ENCODE measurements at regions not wholly inside any gene's neighbourhood (a gene's known extent, or its start where the extent isn't known, plus 50 kb on each side); places are given as distances from the start of the nearest gene placed in this dataset.

GRCh38 chr18:40061086-40061485 lies 1893.9 kb upstream of the PIK3C3 start:
- intact Hi-C loops (cut with DNase I; ENCODE audit: low total_unique reads) (no loop called here), in situ Hi-C loops (cut with MboI; ENCODE audit: low pct_ligation_motif_present in 1 of 4, low pct_unique_long_range_greater_than_20kb in 1 of 4, low sequenced_read_pairs in 3 of 4) (no loop called here)
- Histone ChIP-seq H3K27me3 (no peaks in the 10 kb centered on the region), H3K4me1 (no peaks in the 10 kb centered on the region), H3K9me3 (no peaks in the 10 kb centered on the region), H3K4me3 (no peak overlapping the region), H3K27ac (no peak overlapping the region), H3K36me3 (no peaks in the 10 kb centered on the region)
- TF ChIP-seq CTCF (IDR thresholded peaks at IDR 0.05) (no peak), EP300 (IDR thresholded peaks at IDR 0.05; ENCODE audit: low read depth) (no peak), POLR2AphosphoS5 (IDR thresholded peaks at IDR 0.05) (no peak), POLR2A (IDR thresholded peaks at IDR 0.05) (no peak)
- DNase-seq = no peak
- WGBS, 2 donors (ENCODE audit: low coverage in 1 of 2) = 56 to 89% methylated on average over 1 to 2 of the region's 2 CpGs

GRCh38 chr18:40060562-40060961 lies 1894.5 kb upstream of the PIK3C3 start:
- no peak for DNase-seq
- Histone ChIP-seq H3K4me3 (no peak overlapping the region), H3K36me3 (no peaks in the 10 kb centered on the region), H3K27ac (no peak overlapping the region), H3K9me3 (no peaks in the 10 kb centered on the region), H3K27me3 (no peaks in the 10 kb centered on the region), H3K4me1 (no peaks in the 10 kb centered on the region)
- in situ Hi-C loops (cut with MboI; ENCODE audit: low pct_ligation_motif_present in 1 of 4, low pct_unique_long_range_greater_than_20kb in 1 of 4, low sequenced_read_pairs in 3 of 4) (no loop called here), intact Hi-C loops (cut with DNase I; ENCODE audit: low total_unique reads) (no loop called here)
- TF ChIP-seq POLR2AphosphoS5 (IDR thresholded peaks at IDR 0.05) (no peak), POLR2A (IDR thresholded peaks at IDR 0.05) (no peak), EP300 (IDR thresholded peaks at IDR 0.05; ENCODE audit: low read depth) (no peak), CTCF (IDR thresholded peaks at IDR 0.05) (no peak)
- 60 to 78% methylated on average over 1 of the region's 1 CpG for WGBS, 2 donors (ENCODE audit: low coverage in 1 of 2)

- 60 to 66% methylated on average over 3 of the region's 3 CpGs for WGBS, 2 donors (ENCODE audit: low coverage in 1 of 2)
Measured at GRCh38 chr18:40058811-40059570, 1896.0 kb upstream of the PIK3C3 start.

More at GRCh38 chr18:40058811-40059570, 1896.0 kb upstream of the PIK3C3 start:
- in situ Hi-C loops (cut with MboI; ENCODE audit: low pct_ligation_motif_present in 1 of 4, low pct_unique_long_range_greater_than_20kb in 1 of 4, low sequenced_read_pairs in 3 of 4) (no loop called here), intact Hi-C loops (cut with DNase I; ENCODE audit: low total_unique reads) (no loop called here)
- Histone ChIP-seq H3K4me3 (no peak overlapping the region), H3K27ac (no peak overlapping the region), H3K27me3 (no peaks in the 10 kb centered on the region), H3K36me3 (no peaks in the 10 kb centered on the region), H3K4me1 (no peaks in the 10 kb centered on the region), H3K9me3 (no peaks in the 10 kb centered on the region)
- TF ChIP-seq EP300 (IDR thresholded peaks at IDR 0.05; ENCODE audit: low read depth) = no peak
- TF ChIP-seq POLR2AphosphoS5 (IDR thresholded peaks at IDR 0.05) = no peak
- no peak for TF ChIP-seq POLR2A (IDR thresholded peaks at IDR 0.05)
- TF ChIP-seq CTCF (IDR thresholded peaks at IDR 0.05) = no peak
- no peak for DNase-seq
